GM23338 (cell line): ENCODE measurements at regions not wholly inside any gene's neighbourhood (a gene's known extent, or its start where the extent isn't known, plus 50 kb on each side); places are given as distances from the start of the nearest gene placed in this dataset.

Experiments used
- ATAC-seq: fragments of 200-7000 bp; cut with Tn5 transposase; 3 replicates; pipeline ENCODE4 v1.9.1; 2020
- DNase-seq: peaks from one replicate; pipeline ENCODE4 v3.0.0-alpha.2; 2015; ENCODE audit warnings: low spot score
- H2AFZ ChIP-seq: fragments of 200-600 bp; sonication (generic); 2 replicates; pipeline ENCODE4 v1.8.0; 2016; ENCODE audit warnings: antibody characterized with exemption, mild to moderate bottlenecking, moderate library complexity
- H3F3A ChIP-seq: fragments of 200-600 bp; sonication (generic); replicated peaks from 2 replicates; pipeline ENCODE4 v1.8.0; 2017; ENCODE audit warnings: antibody characterized with exemption, mixed run types, low read depth
- H3K27ac ChIP-seq: fragments of 200-600 bp; sonication (generic); 2 replicates; pipeline ENCODE4 v1.6.1; 2016; ENCODE audit warnings: low read depth
- H3K27me3 ChIP-seq: fragments of 200-600 bp; sonication (generic); 2 replicates; pipeline ENCODE4 v1.8.0; 2016; ENCODE audit warnings: mild to moderate bottlenecking, mixed run types, moderate library complexity; ENCODE audit not compliant: insufficient read depth
- H3K36me3 ChIP-seq: fragments of 200-600 bp; sonication (generic); 2 replicates; pipeline ENCODE4 v1.8.0; 2016; ENCODE audit warnings: mild to moderate bottlenecking; ENCODE audit not compliant: insufficient read depth
- H3K4me1 ChIP-seq: fragments of 200-600 bp; sonication (generic); 2 replicates; pipeline ENCODE4 v1.8.0; 2016; ENCODE audit warnings: mild to moderate bottlenecking, moderate library complexity; ENCODE audit not compliant: insufficient read depth
- H3K4me2 ChIP-seq: fragments of 200-600 bp; sonication (generic); 2 replicates; pipeline ENCODE4 v1.7.1; 2017; ENCODE audit warnings: mixed run types
- H3K4me3 ChIP-seq: fragments of 200-600 bp; sonication (generic); 2 replicates; pipeline ENCODE4 v1.6.1; 2016; ENCODE audit warnings: mixed run types
- H3K79me2 ChIP-seq: fragments of 200-600 bp; sonication (generic); replicated peaks from 2 replicates; pipeline ENCODE4 v1.8.0; 2017; ENCODE audit warnings: mild to moderate bottlenecking; ENCODE audit not compliant: insufficient read depth
- H3K9me2 ChIP-seq: fragments of 200-600 bp; sonication (generic); 2 replicates; pipeline ENCODE4 v1.8.0; 2017; ENCODE audit not compliant: insufficient read depth
- H4K20me1 ChIP-seq: fragments of 200-600 bp; sonication (generic); replicated peaks from 2 replicates; pipeline ENCODE4 v1.8.0; 2017; ENCODE audit warnings: mild to moderate bottlenecking; ENCODE audit not compliant: insufficient read depth
- H3K27ac Mint-ChIP-seq: 2 replicates; pipeline ENCODE4 v1.8.0; 2020; ENCODE audit warnings: inconsistent platforms, mild to moderate bottlenecking, moderate library complexity, mixed read lengths
- H3K27me3 Mint-ChIP-seq: 3 replicates; pipeline ENCODE4 v1.8.0; 2022; ENCODE audit warnings: low read depth, mild to moderate bottlenecking, moderate library complexity, mixed read lengths, inconsistent platforms; ENCODE audit not compliant: insufficient read depth, poor library complexity
- H3K36me3 Mint-ChIP-seq: 3 replicates; pipeline ENCODE4 v1.8.0; 2021; ENCODE audit warnings: low read depth, mild to moderate bottlenecking, inconsistent platforms, moderate library complexity, mixed read lengths
- H3K4me1 Mint-ChIP-seq: 3 replicates; pipeline ENCODE4 v1.8.0; 2020; ENCODE audit warnings: mild to moderate bottlenecking, inconsistent platforms, mixed read lengths
- H3K4me3 Mint-ChIP-seq: 3 replicates; pipeline ENCODE4 v1.8.0; 2021; ENCODE audit warnings: moderate library complexity, mild to moderate bottlenecking, inconsistent platforms, mixed read lengths
- H3K9me3 Mint-ChIP-seq: 3 replicates; pipeline ENCODE4 v1.8.0; 2020; ENCODE audit warnings: moderate library complexity, mild to moderate bottlenecking, inconsistent platforms, mixed read lengths
- CREB1 ChIP-seq: fragments of 250-450 bp; sonication (Bioruptor Pico); IDR thresholded peaks from 2 replicates; pipeline ENCODE4 v1.5.0; 2020; ENCODE audit warnings: low read depth, mild to moderate bottlenecking, moderate library complexity
- EZH2 ChIP-seq: fragments of 200-600 bp; sonication (generic); IDR thresholded peaks from one replicate; pipeline ENCODE4 v1.8.0; 2017; ENCODE audit warnings: antibody characterized with exemption, mild to moderate bottlenecking, low read depth; ENCODE audit not compliant: unreplicated experiment
- EZH2phosphoT487 ChIP-seq: fragments of 200-600 bp; sonication (generic); IDR thresholded peaks from one replicate; pipeline ENCODE4 v1.8.1; 2018; ENCODE audit warnings: antibody characterized with exemption; ENCODE audit not compliant: unreplicated experiment
- JUNB ChIP-seq: IDR thresholded peaks from one replicate; pipeline ENCODE4 v1.6.1; 2016; ENCODE audit warnings: antibody characterized with exemption; ENCODE audit not compliant: unreplicated experiment
- NANOG ChIP-seq: IDR thresholded peaks from 2 replicates; pipeline ENCODE4 v1.6.1; 2016; ENCODE audit warnings: antibody characterized with exemption, borderline replicate concordance
- POLR2AphosphoS5 ChIP-seq: IDR thresholded peaks from 2 replicates; pipeline ENCODE4 v1.6.1; 2016; ENCODE audit warnings: antibody characterized with exemption, low read depth
- REST ChIP-seq: IDR thresholded peaks from one replicate; pipeline ENCODE4 v1.6.1; 2018; ENCODE audit warnings: antibody characterized with exemption; ENCODE audit not compliant: unreplicated experiment
- STAT1 ChIP-seq: IDR thresholded peaks from one replicate; pipeline ENCODE4 v1.6.1; 2016; ENCODE audit warnings: antibody characterized with exemption; ENCODE audit not compliant: unreplicated experiment
- ZNF114 ChIP-seq: fragments of 250-450 bp; sonication (Bioruptor Pico); IDR thresholded peaks from 2 replicates; pipeline ENCODE4 v1.5.0; 2020; ENCODE audit warnings: mild to moderate bottlenecking, moderate library complexity
- ZNF331 ChIP-seq: fragments of 250-450 bp; sonication (Bioruptor Pico); IDR thresholded peaks from 2 replicates; pipeline ENCODE4 v1.5.0; 2020; ENCODE audit warnings: low read depth, mild to moderate bottlenecking, moderate library complexity
- ZNF462 ChIP-seq: fragments of 250-450 bp; sonication (Bioruptor Pico); IDR thresholded peaks from 2 replicates; pipeline ENCODE4 v1.5.0; 2020; ENCODE audit warnings: mild to moderate bottlenecking, moderate library complexity

- Histone ChIP-seq H2AFZ (peak overlapping the region; percentile 83; the same call in 1 of the 2 replicates), H4K20me1 (no peaks in the 10 kb centered on the region), H3K9me2 (no peaks in the 10 kb centered on the region; the same call in 1 of the 2 replicates), H3K79me2 (no peaks in the 10 kb centered on the region), H3K4me2 (no peak overlapping the region), H3F3A (no peaks in the 10 kb centered on the region), H3K27ac (no peak overlapping the region), H3K4me3 (no peak overlapping the region), H3K36me3 (no peaks in the 10 kb centered on the region), H3K4me1 (no peaks in the 10 kb centered on the region), H3K27me3 (no peaks in the 10 kb centered on the region)
- DNase-seq, result peak; percentile 3
- Mint-ChIP-seq H3K4me1 (no peaks in the 10 kb centered on the region), H3K27ac (no peak overlapping the region), H3K9me3 (no peaks in the 10 kb centered on the region), H3K27me3 (no peaks in the 10 kb centered on the region), H3K4me3 (no peak overlapping the region), H3K36me3 (no peaks in the 10 kb centered on the region)
- no peak for ATAC-seq
- no peak for TF ChIP-seq NANOG
Measured at GRCh38 chr12:61188801-61189595, 1071.2 kb upstream of the USP15 start.

- no peaks in the 10 kb centered on the region for H4K20me1 ChIP-seq
- no peaks in the 10 kb centered on the region for H3K79me2 ChIP-seq
- no peak overlapping the region for H3K4me2 ChIP-seq
- ATAC-seq (no peak), DNase-seq (no peak)
- no peak overlapping the region for H3K4me3 Mint-ChIP-seq
- H3K27me3 ChIP-seq, result no peaks in the 10 kb centered on the region
- no peak overlapping the region for H3K27ac ChIP-seq
- H2AFZ ChIP-seq, result no peak overlapping the region
- no peaks in the 10 kb centered on the region; the same call in 2 of the 3 replicates for H3K9me3 Mint-ChIP-seq
- H3K36me3 ChIP-seq, result no peaks in the 10 kb centered on the region
- H3K4me1 ChIP-seq, result no peaks in the 10 kb centered on the region
- H3K4me1 Mint-ChIP-seq, result no peaks in the 10 kb centered on the region
- no peaks in the 10 kb centered on the region for H3K9me2 ChIP-seq
- H3K4me3 ChIP-seq, result no peak overlapping the region
- H3K36me3 Mint-ChIP-seq, result no peaks in the 10 kb centered on the region
- no peak overlapping the region for H3K27ac Mint-ChIP-seq
- H3K27me3 Mint-ChIP-seq, result no peaks in the 10 kb centered on the region
- no peaks in the 10 kb centered on the region for H3F3A ChIP-seq
- no peak for TF ChIP-seq POLR2AphosphoS5
- no peak for TF ChIP-seq ZNF331 (CRISPR knock-in tag)
- no peak for TF ChIP-seq STAT1
- TF ChIP-seq REST, result no peak
- no peak for TF ChIP-seq CREB1 (CRISPR knock-in tag)
- no peak for TF ChIP-seq ZNF462 (CRISPR knock-in tag)
- TF ChIP-seq ZNF114 (CRISPR knock-in tag), result no peak
- TF ChIP-seq EZH2, result no peak
- no peak for TF ChIP-seq EZH2phosphoT487
- no peak for TF ChIP-seq JUNB
Measured at GRCh38 chr12:61213646-61214045, 1046.6 kb upstream of the USP15 start.
